CD4-positive, CD25-positive, alpha-beta regulatory T cell (primary cell): ENCODE measurements at regions not wholly inside any gene's neighbourhood (a gene's known extent, or its start where the extent isn't known, plus 50 kb on each side); places are given as distances from the start of the nearest gene placed in this dataset.

ENCODE experiments used
- ATAC-seq, 2 donors: fragments of 150-1000 bp; cut with Tn5 transposase; one replicate each; pipeline ENCODE4 v1.10.0; 2021; ENCODE audit warnings: low read depth in 2 of 2, moderate number of reproducible peaks in 2 of 2, moderate library complexity in 1 of 2
- DNase-seq, 3 donors: peaks; one replicate each; pipeline versions ENCODE4 v3.0.0 to v3.0.0-alpha.2; 2012 to 2022; ENCODE audit warnings: mixed read lengths in 1 of 3
- H3K27ac ChIP-seq: one replicate; pipeline ENCODE4 v1.7.0; 2013; ENCODE audit warnings: mild to moderate bottlenecking, low read length; ENCODE audit not compliant: insufficient read depth, poor library complexity, severe bottlenecking
- H3K27me3 ChIP-seq: one replicate; pipeline ENCODE4 v1.7.0; 2013; ENCODE audit warnings: low read length; ENCODE audit not compliant: control insufficient read depth, insufficient read depth
- H3K36me3 ChIP-seq: one replicate; pipeline ENCODE4 v1.7.0; 2013; ENCODE audit warnings: mild to moderate bottlenecking, low read length, moderate library complexity; ENCODE audit not compliant: control insufficient read depth, insufficient read depth
- H3K4me1 ChIP-seq: 2 replicates; pipeline ENCODE4 v1.7.0; 2013; ENCODE audit warnings: mild to moderate bottlenecking, low read length; ENCODE audit not compliant: insufficient read depth, control insufficient read depth, poor library complexity, severe bottlenecking
- H3K4me3 ChIP-seq: one replicate; pipeline ENCODE4 v1.7.0; 2013; ENCODE audit warnings: low read depth, mild to moderate bottlenecking, low read length, moderate library complexity
- H3K9me3 ChIP-seq, 2 experiments: 1 replicate in 1 of 2; 2 replicates in 1 of 2; pipeline ENCODE4 v1.7.0; 2013; ENCODE audit warnings: low read length in 2 of 2, mild to moderate bottlenecking in 1 of 2, moderate library complexity in 1 of 2; ENCODE audit not compliant: control insufficient read depth in 2 of 2
- H3K27ac Mint-ChIP-seq, 3 donors: one replicate each; pipeline ENCODE4 v1.8.0; 2020 to 2022; ENCODE audit warnings: mild to moderate bottlenecking in 3 of 3, mixed read lengths in 3 of 3, moderate library complexity in 2 of 3
- H3K27me3 Mint-ChIP-seq: one replicate; pipeline ENCODE4 v1.8.0; 2022; ENCODE audit warnings: mild to moderate bottlenecking, mixed read lengths
- H3K36me3 Mint-ChIP-seq: one replicate; pipeline ENCODE4 v1.8.0; 2020; ENCODE audit warnings: mixed read lengths
- H3K4me1 Mint-ChIP-seq, 4 donors: one replicate each; pipeline ENCODE4 v1.8.0; 2020 to 2022; ENCODE audit warnings: mixed read lengths in 4 of 4, mild to moderate bottlenecking in 1 of 4
- H3K4me3 Mint-ChIP-seq, 4 donors: one replicate each; pipeline ENCODE4 v1.8.0; 2020 to 2022; ENCODE audit warnings: mild to moderate bottlenecking in 4 of 4, mixed read lengths in 4 of 4, moderate library complexity in 3 of 4
- H3K9me3 Mint-ChIP-seq, 7 donors: one replicate each; pipeline ENCODE4 v1.8.0; 2020 to 2022; ENCODE audit warnings: mixed read lengths in 7 of 7, mild to moderate bottlenecking in 3 of 7, moderate library complexity in 2 of 7

DNA sequence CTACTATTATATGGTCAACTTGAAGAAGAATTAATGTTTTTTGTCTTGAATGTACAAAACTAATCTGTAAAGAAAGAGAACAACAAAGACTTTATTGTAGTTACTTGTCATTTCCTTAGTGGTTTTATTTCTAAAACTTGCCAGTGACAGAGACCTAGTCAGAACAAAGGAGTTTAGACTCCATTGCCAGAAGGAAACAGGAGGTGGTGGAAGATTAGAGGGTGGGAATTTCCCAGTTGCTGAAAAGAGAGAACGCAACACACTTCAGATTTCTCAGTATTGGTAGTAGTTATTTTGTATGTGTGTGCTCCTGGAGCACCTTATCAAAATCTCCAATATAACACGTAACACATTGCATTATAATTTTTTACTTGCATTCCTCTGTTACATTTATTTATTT, 81.4 kb downstream of the CDCA7 start:
- DNase-seq (no peak), ATAC-seq (no peak)
- H3K9me3 Mint-ChIP-seq = no peaks in the 10 kb centered on the region
- peaks cover 0 to 3% (median 0%) of the 10 kb centered on the region in 4 donors for H3K4me1 Mint-ChIP-seq
- no peak overlapping the region for H3K4me3 Mint-ChIP-seq
- H3K27me3 Mint-ChIP-seq = peaks cover 41% of the 10 kb centered on the region
- peaks cover 8% of the 10 kb centered on the region for H3K27me3 ChIP-seq
- H3K4me1 ChIP-seq = no peaks in the 10 kb centered on the region
- no peak overlapping the region for H3K4me3 ChIP-seq
- H3K27ac ChIP-seq = no peak overlapping the region
- no peaks in the 10 kb centered on the region for H3K36me3 ChIP-seq
- H3K36me3 Mint-ChIP-seq = no peaks in the 10 kb centered on the region
- H3K9me3 ChIP-seq = no peaks in the 10 kb centered on the region
- no peak overlapping the region for H3K27ac Mint-ChIP-seq

GRCh38 chr2:173441222-173441621, 86.5 kb downstream of the CDCA7 start:
- Mint-ChIP-seq H3K27ac (no peak overlapping the region), H3K9me3 (no peaks in the 10 kb centered on the region), H3K4me3 (no peak overlapping the region), H3K4me1 (no peaks in the 10 kb centered on the region), H3K27me3 (peaks cover 32% of the 10 kb centered on the region), H3K36me3 (no peaks in the 10 kb centered on the region)
- ATAC-seq (no peak), DNase-seq (no peak)
- no peak overlapping the region for H3K4me3 ChIP-seq
- H3K36me3 ChIP-seq = no peaks in the 10 kb centered on the region
- H3K27ac ChIP-seq = no peak overlapping the region
- no peaks in the 10 kb centered on the region for H3K9me3 ChIP-seq
- H3K27me3 ChIP-seq = peaks cover 12% of the 10 kb centered on the region
- H3K4me1 ChIP-seq = no peaks in the 10 kb centered on the region

DNA sequence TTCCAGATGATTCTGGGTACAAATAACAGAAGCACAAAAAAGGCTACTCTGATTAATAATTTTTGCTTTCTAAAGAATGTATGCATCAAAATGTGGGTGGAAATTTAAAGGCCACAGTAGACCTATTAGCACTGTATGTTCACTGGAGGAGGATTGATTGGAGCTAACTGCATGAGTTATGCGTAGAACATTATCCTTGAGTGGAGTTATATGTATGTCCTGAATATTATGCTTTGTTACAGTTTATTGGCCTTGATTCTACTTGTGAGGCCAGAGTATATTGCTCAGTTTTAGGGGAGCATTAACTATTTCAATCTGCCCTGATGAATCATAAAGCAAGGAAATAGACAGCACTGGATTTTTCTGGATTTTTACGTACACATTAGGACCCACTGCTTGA, 87.9 kb downstream of the CDCA7 start:
- Mint-ChIP-seq H3K36me3 (no peaks in the 10 kb centered on the region), H3K4me3 (no peak overlapping the region), H3K4me1 (no peaks in the 10 kb centered on the region), H3K27ac (no peak overlapping the region), H3K27me3 (peaks cover 36% of the 10 kb centered on the region), H3K9me3 (no peaks in the 10 kb centered on the region)
- Histone ChIP-seq H3K36me3 (no peaks in the 10 kb centered on the region), H3K9me3 (no peaks in the 10 kb centered on the region), H3K4me1 (no peaks in the 10 kb centered on the region), H3K27me3 (peaks cover 12% of the 10 kb centered on the region), H3K27ac (no peak overlapping the region), H3K4me3 (no peak overlapping the region)
- ATAC-seq = no peak
- no peak for DNase-seq

DNA sequence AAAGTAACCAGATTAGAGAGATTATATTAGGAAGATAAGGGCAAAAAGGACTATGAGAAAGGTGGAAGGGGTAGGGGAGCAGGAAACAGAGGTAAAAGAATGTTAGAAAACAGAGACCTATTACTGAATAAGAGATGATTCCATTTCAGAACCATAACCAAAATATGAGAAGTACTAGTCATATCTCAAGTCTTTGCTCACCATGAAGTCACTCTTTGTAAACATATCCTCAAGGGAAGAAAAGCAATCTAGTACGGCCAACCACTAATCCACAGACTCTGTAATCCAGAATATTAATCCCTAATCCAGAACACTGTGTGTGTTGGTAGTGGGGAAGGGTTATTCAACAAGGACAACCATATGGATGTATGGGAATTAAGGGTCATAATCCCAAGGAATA, 92.0 kb downstream of the CDCA7 start:
- ATAC-seq (no peak), DNase-seq (no peak)
- Histone ChIP-seq H3K36me3 (no peaks in the 10 kb centered on the region), H3K9me3 (no peaks in the 10 kb centered on the region), H3K27me3 (peaks cover 10% of the 10 kb centered on the region), H3K27ac (no peak overlapping the region), H3K4me1 (peaks cover 6% of the 10 kb centered on the region), H3K4me3 (no peak overlapping the region)
- peaks cover 47% of the 10 kb centered on the region for H3K27me3 Mint-ChIP-seq
- peaks cover 4 to 22% (median 11%) of the 10 kb centered on the region in 4 donors for H3K4me1 Mint-ChIP-seq
- no peaks in the 10 kb centered on the region for H3K36me3 Mint-ChIP-seq
- no peaks in the 10 kb centered on the region for H3K9me3 Mint-ChIP-seq
- H3K27ac Mint-ChIP-seq = no peak overlapping the region
- no peak overlapping the region for H3K4me3 Mint-ChIP-seq

DNA sequence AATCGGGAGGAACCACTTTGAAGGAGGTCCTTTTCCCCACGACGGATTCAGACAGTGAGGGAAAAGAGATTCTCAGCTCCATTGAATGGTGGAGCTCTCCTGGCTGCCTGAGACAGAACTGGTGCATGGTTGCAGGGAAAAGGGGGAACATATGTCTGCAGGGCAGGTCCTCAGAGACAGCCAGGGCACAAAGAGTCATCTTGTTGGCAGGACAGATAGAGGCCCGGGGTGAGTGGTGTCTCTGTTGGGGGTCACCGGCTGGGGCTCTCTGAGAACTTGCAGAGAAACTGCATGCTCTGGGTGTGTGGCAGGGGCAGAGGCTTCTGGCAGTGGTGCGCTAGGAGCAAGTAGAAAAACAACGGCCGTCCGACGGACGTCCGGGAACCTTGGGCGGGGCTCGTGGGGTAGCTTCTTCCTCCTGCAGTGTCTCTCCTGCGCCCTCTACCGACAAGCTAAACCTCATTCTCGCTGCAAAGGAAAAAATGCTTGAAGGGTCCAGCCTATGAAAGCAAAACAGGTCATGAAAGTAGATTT, 94.3 kb downstream of the CDCA7 start:
- peak overlapping the region in 3 of 4 donors; percentile 62 to 90 (median 74) for H3K4me3 Mint-ChIP-seq
- H3K4me1 ChIP-seq = peaks cover 6% of the 10 kb centered on the region
- DNase-seq (peak; percentile 36 to 84 (median 52)), ATAC-seq (peak; percentile 43 to 66)
- no peak overlapping the region for H3K27ac Mint-ChIP-seq
- peaks cover 4 to 22% (median 11%) of the 10 kb centered on the region in 4 donors for H3K4me1 Mint-ChIP-seq
- no peaks in the 10 kb centered on the region for H3K9me3 Mint-ChIP-seq
- peaks cover 8% of the 10 kb centered on the region for H3K27me3 ChIP-seq
- H3K27me3 Mint-ChIP-seq = peaks cover 50% of the 10 kb centered on the region
- no peaks in the 10 kb centered on the region for H3K9me3 ChIP-seq
- no peaks in the 10 kb centered on the region for H3K36me3 Mint-ChIP-seq
- H3K4me3 ChIP-seq = no peak overlapping the region
- no peaks in the 10 kb centered on the region for H3K36me3 ChIP-seq
- no peak overlapping the region for H3K27ac ChIP-seq

- Histone ChIP-seq H3K27me3 (peaks cover 3% of the 10 kb centered on the region), H3K36me3 (no peaks in the 10 kb centered on the region), H3K27ac (no peak overlapping the region), H3K9me3 (no peaks in the 10 kb centered on the region), H3K4me1 (peaks cover 6% of the 10 kb centered on the region), H3K4me3 (no peak overlapping the region)
- peak overlapping the region in 3 of 4 donors; percentile 26 to 52 (median 51) for H3K4me3 Mint-ChIP-seq
- H3K4me1 Mint-ChIP-seq = peaks cover 4 to 22% (median 11%) of the 10 kb centered on the region in 4 donors
- ATAC-seq = peak in 1 of 2 donors; percentile 34
- H3K27me3 Mint-ChIP-seq = peaks cover 52% of the 10 kb centered on the region
- no peak overlapping the region for H3K27ac Mint-ChIP-seq
- DNase-seq = peak in 1 of 3 donors; percentile 5
- no peaks in the 10 kb centered on the region for H3K36me3 Mint-ChIP-seq
- peaks cover 0 to 3% (median 0%) of the 10 kb centered on the region in 7 donors for H3K9me3 Mint-ChIP-seq
These were observed 96.4 kb downstream of the CDCA7 start for GRCh38 chr2:173451118-173451517.

- Histone ChIP-seq H3K27ac (no peak overlapping the region), H3K4me3 (no peak overlapping the region), H3K4me1 (peaks cover 6% of the 10 kb centered on the region), H3K9me3 (no peaks in the 10 kb centered on the region), H3K36me3 (no peaks in the 10 kb centered on the region), H3K27me3 (peaks cover 2% of the 10 kb centered on the region)
- peaks cover 46% of the 10 kb centered on the region for H3K27me3 Mint-ChIP-seq
- H3K27ac Mint-ChIP-seq = no peak overlapping the region
- no peak overlapping the region for H3K4me3 Mint-ChIP-seq
- no peak for ATAC-seq
- no peaks in the 10 kb centered on the region for H3K36me3 Mint-ChIP-seq
- peaks cover 0 to 3% (median 0%) of the 10 kb centered on the region in 7 donors for H3K9me3 Mint-ChIP-seq
- no peak for DNase-seq
- H3K4me1 Mint-ChIP-seq = peaks cover 4 to 22% (median 11%) of the 10 kb centered on the region in 4 donors
These were observed 97.3 kb downstream of the CDCA7 start for GRCh38 chr2:173451941-173452340.

DNA sequence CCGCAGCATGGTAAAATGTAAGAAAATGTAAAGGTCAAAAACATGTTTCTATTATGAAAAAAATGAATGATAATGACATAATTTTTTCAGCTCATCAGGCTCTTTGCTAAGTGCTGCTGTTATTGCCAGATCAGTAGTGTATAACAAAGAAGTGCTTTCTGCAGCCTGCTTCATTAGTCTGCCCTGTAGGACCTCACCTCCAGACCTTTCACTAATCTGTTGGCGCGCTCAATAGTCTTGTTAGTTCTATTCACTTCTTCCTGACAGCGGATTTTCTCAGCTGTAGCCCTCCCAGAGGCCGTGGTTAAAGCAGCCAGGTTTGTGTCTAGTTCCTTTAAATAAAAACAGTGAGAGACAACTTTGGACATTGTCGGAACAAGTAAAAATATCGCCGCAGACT, 97.7 kb downstream of the CDCA7 start:
- Mint-ChIP-seq H3K36me3 (no peaks in the 10 kb centered on the region), H3K27ac (no peak overlapping the region), H3K4me3 (no peak overlapping the region), H3K27me3 (peaks cover 43% of the 10 kb centered on the region), H3K4me1 (peaks cover 4 to 22% (median 11%) of the 10 kb centered on the region in 4 donors), H3K9me3 (peaks cover 0 to 3% (median 0%) of the 10 kb centered on the region in 7 donors)
- H3K4me3 ChIP-seq = no peak overlapping the region
- DNase-seq (no peak), ATAC-seq (no peak)
- no peaks in the 10 kb centered on the region for H3K9me3 ChIP-seq
- H3K27me3 ChIP-seq = peaks cover 2% of the 10 kb centered on the region
- H3K36me3 ChIP-seq = no peaks in the 10 kb centered on the region
- no peak overlapping the region for H3K27ac ChIP-seq
- peaks cover 6% of the 10 kb centered on the region for H3K4me1 ChIP-seq
